CD4-positive, alpha-beta memory T cell (primary cell): ENCODE measurements at regions not wholly inside any gene's neighbourhood (a gene's known extent, or its start where the extent isn't known, plus 50 kb on each side); places are given as distances from the start of the nearest gene placed in this dataset.

Experiments used
- CTCF ChIA-PET: fragments of 350-600 bp; sonication (Branson Sonifier 250); formaldehyde crosslinking; loops from one replicate; lab custom pipeline; 2021; ENCODE audit warnings: inconsistent platforms; ENCODE audit not compliant: partially characterized antibody; lab: Charles Lee
- POLR2A ChIA-PET: fragments of 350-600 bp; sonication (Branson Sonifier 250); formaldehyde crosslinking; loops from one replicate; lab custom pipeline; 2021; ENCODE audit not compliant: partially characterized antibody; lab: Charles Lee
- DNase-seq, 5 donors: peaks; one replicate each; pipeline versions ENCODE4 v3.0.0 to v3.0.0-alpha.2; 2020 to 2022; ENCODE audit warnings: mixed read lengths in 1 of 5
- H3K27ac ChIP-seq: one replicate; pipeline ENCODE4 v1.7.0; 2013; ENCODE audit warnings: low read depth, low read length
- H3K27me3 ChIP-seq: 2 replicates; pipeline ENCODE4 v1.7.0; 2013; ENCODE audit warnings: mild to moderate bottlenecking, low read length, moderate library complexity; ENCODE audit not compliant: insufficient read depth
- H3K36me3 ChIP-seq: 2 replicates; pipeline ENCODE4 v1.7.0; 2013; ENCODE audit warnings: mild to moderate bottlenecking, low read length, moderate library complexity; ENCODE audit not compliant: insufficient read depth
- H3K4me1 ChIP-seq: 2 replicates; pipeline ENCODE4 v1.7.0; 2013; ENCODE audit warnings: mild to moderate bottlenecking, low read length, moderate library complexity; ENCODE audit not compliant: insufficient read depth
- H3K4me3 ChIP-seq, 2 donors: one replicate each; pipeline ENCODE4 v1.7.0; 2013; ENCODE audit warnings: low read length in 2 of 2, mild to moderate bottlenecking in 1 of 2
- H3K9me3 ChIP-seq, 2 donors: one replicate each; pipeline ENCODE4 v1.7.0; 2013; ENCODE audit warnings: low read length in 2 of 2, control low read depth in 1 of 2; ENCODE audit not compliant: control insufficient read depth in 1 of 2
- H3K27ac Mint-ChIP-seq, 7 donors: one replicate each; pipeline ENCODE4 v1.8.0; 2020 to 2021; ENCODE audit warnings: mixed read lengths in 7 of 7, mild to moderate bottlenecking in 6 of 7, inconsistent platforms in 3 of 7, moderate library complexity in 3 of 7
- H3K27me3 Mint-ChIP-seq, 2 donors: one replicate each; pipeline ENCODE4 v1.8.0; 2020 to 2021; ENCODE audit warnings: mixed read lengths in 2 of 2
- H3K36me3 Mint-ChIP-seq, 2 donors: one replicate each; pipeline ENCODE4 v1.8.0; 2020 to 2021; ENCODE audit warnings: mixed read lengths in 2 of 2, inconsistent platforms in 1 of 2, mild to moderate bottlenecking in 1 of 2
- H3K4me1 Mint-ChIP-seq, 4 donors: one replicate each; pipeline ENCODE4 v1.8.0; 2020 to 2021; ENCODE audit warnings: mixed read lengths in 4 of 4, mild to moderate bottlenecking in 1 of 4
- H3K4me3 Mint-ChIP-seq, 8 donors: one replicate each; pipeline ENCODE4 v1.8.0; 2020 to 2021; ENCODE audit warnings: mixed read lengths in 8 of 8, mild to moderate bottlenecking in 7 of 8, moderate library complexity in 6 of 8, inconsistent platforms in 3 of 8
- H3K9me3 Mint-ChIP-seq, 8 donors: one replicate each; pipeline ENCODE4 v1.8.0; 2020 to 2021; ENCODE audit warnings: mixed read lengths in 8 of 8, mild to moderate bottlenecking in 5 of 8, inconsistent platforms in 3 of 8, moderate library complexity in 1 of 8
- intact Hi-C: fragments of 100-400 bp; cut with micrococcal nuclease; formaldehyde crosslinking; loops from one replicate; pipeline ENCODE4 v1.15.1; 2023

DNA sequence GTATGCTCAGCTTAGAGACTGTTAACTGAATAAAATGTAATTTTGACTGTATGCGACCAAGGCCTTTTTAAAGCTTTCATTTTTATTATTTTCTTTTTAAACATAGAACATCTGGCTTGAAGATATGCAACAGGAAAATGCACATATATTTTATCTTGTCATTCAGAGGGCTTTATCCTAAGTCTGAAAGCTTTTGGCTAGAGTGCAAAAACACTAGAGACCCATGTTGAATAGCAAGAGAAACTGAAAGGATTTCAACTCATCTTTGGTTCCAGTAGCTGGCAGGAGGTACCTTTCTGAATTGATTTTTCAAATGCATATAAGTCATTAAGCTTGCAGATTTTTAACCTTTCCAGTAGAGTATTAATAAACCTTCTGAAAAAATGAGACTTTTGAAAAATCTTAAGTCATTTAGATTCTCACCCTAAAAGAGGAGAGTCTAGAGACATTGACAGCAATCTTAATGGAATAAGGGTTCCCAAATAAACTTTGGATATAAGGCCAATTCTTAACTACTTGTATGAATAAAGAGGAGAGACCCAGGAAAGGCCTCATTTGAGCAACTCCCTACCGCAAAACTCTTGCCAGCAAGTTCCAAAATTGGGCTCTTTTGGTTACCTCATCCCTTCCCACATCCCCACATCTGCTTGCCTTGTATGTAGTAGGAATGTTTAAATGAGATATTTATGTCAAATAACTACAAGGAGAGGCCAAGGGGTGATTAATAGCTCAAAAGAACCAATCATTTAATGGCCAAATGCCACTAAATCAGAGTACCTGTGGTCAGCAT is 454.4 kb downstream of the HTR7 start:
- Mint-ChIP-seq H3K4me1 (no peaks in the 10 kb centered on the region), H3K27me3 (no peaks in the 10 kb centered on the region), H3K27ac (no peak overlapping the region), H3K4me3 (no peak overlapping the region), H3K9me3 (no peaks in the 10 kb centered on the region), H3K36me3 (no peaks in the 10 kb centered on the region)
- Histone ChIP-seq H3K9me3 (no peaks in the 10 kb centered on the region), H3K4me3 (no peak overlapping the region), H3K4me1 (no peaks in the 10 kb centered on the region), H3K27ac (no peak overlapping the region), H3K36me3 (no peaks in the 10 kb centered on the region), H3K27me3 (no peaks in the 10 kb centered on the region)
- CTCF ChIA-PET = no interaction called here
- no peak for DNase-seq
- intact Hi-C loops = no loop called here
- POLR2A ChIA-PET = no interaction called here

DNA sequence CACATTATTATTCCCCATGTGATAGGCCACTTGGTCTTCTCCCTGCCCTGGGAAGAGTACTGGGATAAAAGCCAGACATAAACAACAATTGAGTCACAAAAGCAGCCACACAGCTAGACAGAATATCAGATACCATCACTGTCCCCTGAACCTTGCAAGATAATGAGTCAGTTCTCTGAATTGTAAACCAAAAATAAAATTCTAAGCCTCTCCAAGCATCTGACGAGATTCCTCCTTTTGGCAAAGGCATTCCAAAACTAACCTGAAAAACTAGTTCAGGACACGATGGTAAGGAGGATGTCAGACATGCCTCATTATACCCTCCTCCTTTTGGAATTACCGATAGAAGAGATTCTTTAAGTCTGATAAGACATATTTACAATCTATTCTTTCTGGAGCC is 450.7 kb downstream of the HTR7 start:
- no peaks in the 10 kb centered on the region for H3K27me3 Mint-ChIP-seq
- POLR2A ChIA-PET = no interaction called here

DNA sequence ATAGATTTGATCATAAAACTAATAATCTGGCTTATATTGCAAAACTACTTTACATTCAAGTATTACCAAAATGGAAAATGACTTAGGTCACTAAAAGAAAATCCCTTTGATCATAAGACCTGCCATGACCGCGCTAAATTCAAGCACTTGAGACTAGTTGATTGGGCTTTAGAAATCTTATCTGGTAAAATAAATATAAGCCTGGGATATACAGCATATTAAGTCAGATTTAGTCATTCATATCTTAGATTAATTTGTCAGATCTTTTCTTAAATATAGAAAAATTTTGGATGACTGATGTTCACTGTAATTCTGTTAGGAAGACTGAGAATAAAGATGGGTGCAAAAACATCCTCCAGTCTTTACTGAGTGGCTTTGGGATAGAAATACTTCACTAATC is 450.0 kb downstream of the HTR7 start:
- intact Hi-C loops = no loop called here
- no peaks in the 10 kb centered on the region for H3K4me1 Mint-ChIP-seq

More for the DNA sequence above, 450.7 kb downstream of the HTR7 start:
- Histone ChIP-seq H3K36me3 (no peaks in the 10 kb centered on the region), H3K27ac (no peak overlapping the region), H3K9me3 (no peaks in the 10 kb centered on the region), H3K4me1 (no peaks in the 10 kb centered on the region), H3K27me3 (no peaks in the 10 kb centered on the region), H3K4me3 (no peak overlapping the region)
- no peak for DNase-seq
- H3K4me1 Mint-ChIP-seq = no peaks in the 10 kb centered on the region
- no peaks in the 10 kb centered on the region for H3K36me3 Mint-ChIP-seq
- no peak overlapping the region for H3K27ac Mint-ChIP-seq
- H3K4me3 Mint-ChIP-seq = no peak overlapping the region
- CTCF ChIA-PET = no interaction called here
- intact Hi-C loops = no loop called here
- H3K9me3 Mint-ChIP-seq = peaks cover 0 to 13% (median 1%) of the 10 kb centered on the region in 8 donors

DNA sequence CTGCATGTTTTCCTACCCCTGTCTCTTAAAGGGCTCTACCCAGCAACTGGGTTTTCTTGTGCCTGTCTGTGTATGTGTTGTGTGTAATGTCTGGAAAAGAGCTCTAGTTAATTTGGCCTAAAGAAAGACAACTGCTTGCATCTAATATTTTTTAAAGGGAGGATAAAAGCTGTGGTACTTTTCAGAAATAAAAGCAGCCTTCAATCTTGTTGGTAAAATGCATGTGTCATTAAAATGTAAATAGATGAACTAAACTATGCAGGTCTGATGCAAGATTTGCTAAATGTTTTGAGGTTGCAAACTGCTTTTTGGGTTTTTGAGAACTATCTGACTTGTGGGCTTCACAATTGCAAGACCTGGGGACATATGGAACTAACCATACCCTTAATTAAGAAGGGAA is 445.3 kb downstream of the HTR7 start:
- Mint-ChIP-seq H3K4me1 (no peaks in the 10 kb centered on the region), H3K27me3 (no peaks in the 10 kb centered on the region), H3K4me3 (no peak overlapping the region), H3K9me3 (peaks cover 0 to 13% (median 1%) of the 10 kb centered on the region in 8 donors), H3K36me3 (no peaks in the 10 kb centered on the region), H3K27ac (no peak overlapping the region)
- no peak overlapping the region for H3K4me3 ChIP-seq
- no peak for DNase-seq
- no peaks in the 10 kb centered on the region for H3K36me3 ChIP-seq
- intact Hi-C loops = no loop called here
- ChIA-PET POLR2A (no interaction called here), CTCF (no interaction called here)
- H3K9me3 ChIP-seq = no peaks in the 10 kb centered on the region
- H3K27me3 ChIP-seq = no peaks in the 10 kb centered on the region
- no peaks in the 10 kb centered on the region for H3K4me1 ChIP-seq
- H3K27ac ChIP-seq = no peak overlapping the region

More for the DNA sequence above, 450.0 kb downstream of the HTR7 start:
- DNase-seq = no peak
- H3K4me1 ChIP-seq = no peaks in the 10 kb centered on the region
- ChIA-PET CTCF (no interaction called here), POLR2A (no interaction called here)
- no peaks in the 10 kb centered on the region for H3K27me3 ChIP-seq
- H3K27ac Mint-ChIP-seq = no peak overlapping the region
- no peaks in the 10 kb centered on the region for H3K27me3 Mint-ChIP-seq
- H3K4me3 Mint-ChIP-seq = no peak overlapping the region
- H3K9me3 ChIP-seq = no peaks in the 10 kb centered on the region
- H3K9me3 Mint-ChIP-seq = peaks cover 0 to 13% (median 1%) of the 10 kb centered on the region in 8 donors
- H3K36me3 Mint-ChIP-seq = no peaks in the 10 kb centered on the region
- no peak overlapping the region for H3K4me3 ChIP-seq
- H3K27ac ChIP-seq = no peak overlapping the region
- H3K36me3 ChIP-seq = no peaks in the 10 kb centered on the region

DNA sequence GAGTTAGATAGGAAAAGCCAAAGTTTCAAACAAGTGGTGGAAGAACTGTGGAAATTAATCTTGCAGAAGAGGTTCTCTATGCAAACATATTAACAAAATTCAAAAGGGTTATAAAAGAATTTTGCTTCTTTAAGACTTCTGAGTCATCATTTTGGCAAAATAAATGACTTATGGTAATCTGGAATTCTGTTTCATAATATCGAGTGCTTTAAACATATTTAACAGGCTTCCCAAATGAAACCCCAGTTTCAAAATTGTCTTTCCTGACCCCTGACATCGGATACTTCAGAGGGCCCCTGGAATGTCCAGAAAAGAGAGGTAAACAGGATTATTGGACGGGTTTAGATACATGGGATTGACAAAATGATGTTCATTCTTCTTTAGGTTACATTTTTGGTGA is 444.6 kb downstream of the HTR7 start:
- no peaks in the 10 kb centered on the region for H3K36me3 ChIP-seq
- no peak overlapping the region for H3K4me3 Mint-ChIP-seq
- no peak overlapping the region for H3K27ac ChIP-seq
- H3K36me3 Mint-ChIP-seq = no peaks in the 10 kb centered on the region
- no peaks in the 10 kb centered on the region for H3K4me1 Mint-ChIP-seq
- H3K4me1 ChIP-seq = no peaks in the 10 kb centered on the region
- no peaks in the 10 kb centered on the region for H3K9me3 ChIP-seq
- H3K4me3 ChIP-seq = no peak overlapping the region
- H3K27me3 ChIP-seq = no peaks in the 10 kb centered on the region
- intact Hi-C loops = no loop called here
- peaks cover 0 to 13% (median 1%) of the 10 kb centered on the region in 8 donors for H3K9me3 Mint-ChIP-seq
- no peak for DNase-seq
- H3K27me3 Mint-ChIP-seq = no peaks in the 10 kb centered on the region
- ChIA-PET POLR2A (no interaction called here), CTCF (no interaction called here)
- no peak overlapping the region for H3K27ac Mint-ChIP-seq

DNA sequence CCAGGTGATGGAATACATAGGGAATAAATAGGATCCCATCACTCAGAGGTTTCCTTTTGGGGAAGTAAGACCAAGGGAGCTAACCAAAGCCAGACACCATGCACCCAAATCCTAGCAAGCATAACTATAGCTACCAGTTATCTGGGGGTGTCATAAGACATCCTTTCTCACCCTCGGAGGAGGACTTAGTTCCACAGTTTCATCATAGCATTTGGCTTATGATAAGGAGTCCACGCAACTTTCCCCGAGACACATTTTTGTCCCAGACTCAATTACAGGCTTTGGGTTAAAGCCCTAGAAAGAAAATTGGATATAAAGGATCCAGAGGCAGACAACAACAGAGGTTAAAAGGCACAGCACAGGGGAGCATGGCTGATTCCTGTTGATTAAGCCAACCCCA is 442.9 kb downstream of the HTR7 start:
- no peak for DNase-seq
- H3K27ac Mint-ChIP-seq = no peak overlapping the region
- H3K9me3 Mint-ChIP-seq = peaks cover 0 to 12% (median 1%) of the 10 kb centered on the region in 8 donors
- ChIA-PET CTCF (no interaction called here), POLR2A (no interaction called here)
- Histone ChIP-seq H3K4me1 (no peaks in the 10 kb centered on the region), H3K27me3 (no peaks in the 10 kb centered on the region), H3K4me3 (no peak overlapping the region), H3K36me3 (no peaks in the 10 kb centered on the region), H3K27ac (no peak overlapping the region), H3K9me3 (no peaks in the 10 kb centered on the region)
- H3K36me3 Mint-ChIP-seq = no peaks in the 10 kb centered on the region
- intact Hi-C loops = no loop called here
- no peaks in the 10 kb centered on the region for H3K4me1 Mint-ChIP-seq
- H3K4me3 Mint-ChIP-seq = no peak overlapping the region
- no peaks in the 10 kb centered on the region for H3K27me3 Mint-ChIP-seq

DNA sequence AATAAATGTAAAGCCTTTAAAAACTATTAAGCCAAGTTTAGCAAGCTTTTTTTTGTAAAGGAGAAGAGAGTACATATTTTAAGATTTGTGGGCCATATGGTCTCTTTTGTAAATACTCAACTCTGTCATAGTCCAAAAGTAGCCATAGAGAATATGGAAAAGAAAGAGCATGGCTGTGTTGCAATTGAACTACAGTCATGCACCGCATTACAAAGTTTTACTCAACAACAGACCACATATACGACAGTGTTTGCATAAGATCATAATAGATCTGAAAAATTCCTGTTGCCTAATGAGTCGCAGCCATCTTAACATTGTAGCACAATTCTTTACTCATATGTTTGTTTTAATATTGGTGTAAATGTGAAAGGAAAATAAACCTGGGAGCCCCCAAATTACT is 440.8 kb downstream of the HTR7 start:
- no peaks in the 10 kb centered on the region for H3K27me3 Mint-ChIP-seq
- no peak overlapping the region for H3K27ac Mint-ChIP-seq
- ChIA-PET POLR2A (no interaction called here), CTCF (no interaction called here)
- no peak overlapping the region for H3K4me3 Mint-ChIP-seq
- H3K4me1 Mint-ChIP-seq = no peaks in the 10 kb centered on the region
- no peak overlapping the region for H3K4me3 ChIP-seq
- H3K9me3 ChIP-seq = no peaks in the 10 kb centered on the region
- DNase-seq = no peak
- intact Hi-C loops = no loop called here
- no peaks in the 10 kb centered on the region for H3K27me3 ChIP-seq
- H3K4me1 ChIP-seq = no peaks in the 10 kb centered on the region
- H3K36me3 ChIP-seq = no peaks in the 10 kb centered on the region
- H3K27ac ChIP-seq = no peak overlapping the region
- no peaks in the 10 kb centered on the region for H3K36me3 Mint-ChIP-seq
- H3K9me3 Mint-ChIP-seq = no peaks in the 10 kb centered on the region
